ENCODE measurements at regions not wholly inside any gene's neighbourhood (a gene's known extent, or its start where the extent isn't known, plus 50 kb on each side); places are given as distances from the start of the nearest gene placed in this dataset.
"Not testable (repeated sequence)": the region's sequence is repeated elsewhere in the genome, so short reads cannot be mapped to it uniquely, and the experiment has no call there.

GRCh38 chr4:13678186-13678924 is 50.8 kb upstream of the BOD1L1 start:
- TF ChIP-seq, protein P1, sequence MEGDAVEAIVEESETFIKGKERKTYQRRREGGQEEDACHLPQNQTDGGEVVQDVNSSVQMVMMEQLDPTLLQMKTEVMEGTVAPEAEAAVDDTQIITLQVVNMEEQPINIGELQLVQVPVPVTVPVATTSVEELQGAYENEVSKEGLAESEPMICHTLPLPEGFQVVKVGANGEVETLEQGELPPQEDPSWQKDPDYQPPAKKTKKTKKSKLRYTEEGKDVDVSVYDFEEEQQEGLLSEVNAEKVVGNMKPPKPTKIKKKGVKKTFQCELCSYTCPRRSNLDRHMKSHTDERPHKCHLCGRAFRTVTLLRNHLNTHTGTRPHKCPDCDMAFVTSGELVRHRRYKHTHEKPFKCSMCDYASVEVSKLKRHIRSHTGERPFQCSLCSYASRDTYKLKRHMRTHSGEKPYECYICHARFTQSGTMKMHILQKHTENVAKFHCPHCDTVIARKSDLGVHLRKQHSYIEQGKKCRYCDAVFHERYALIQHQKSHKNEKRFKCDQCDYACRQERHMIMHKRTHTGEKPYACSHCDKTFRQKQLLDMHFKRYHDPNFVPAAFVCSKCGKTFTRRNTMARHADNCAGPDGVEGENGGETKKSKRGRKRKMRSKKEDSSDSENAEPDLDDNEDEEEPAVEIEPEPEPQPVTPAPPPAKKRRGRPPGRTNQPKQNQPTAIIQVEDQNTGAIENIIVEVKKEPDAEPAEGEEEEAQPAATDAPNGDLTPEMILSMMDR (IDR thresholded peaks at IDR 0.05), result no peak
- H3K27ac ChIP-seq, result no peak overlapping the region
- DNase-seq (ENCODE audit: low spot score), result no peak
- H3K4me3 ChIP-seq, result no peak overlapping the region

DNA sequence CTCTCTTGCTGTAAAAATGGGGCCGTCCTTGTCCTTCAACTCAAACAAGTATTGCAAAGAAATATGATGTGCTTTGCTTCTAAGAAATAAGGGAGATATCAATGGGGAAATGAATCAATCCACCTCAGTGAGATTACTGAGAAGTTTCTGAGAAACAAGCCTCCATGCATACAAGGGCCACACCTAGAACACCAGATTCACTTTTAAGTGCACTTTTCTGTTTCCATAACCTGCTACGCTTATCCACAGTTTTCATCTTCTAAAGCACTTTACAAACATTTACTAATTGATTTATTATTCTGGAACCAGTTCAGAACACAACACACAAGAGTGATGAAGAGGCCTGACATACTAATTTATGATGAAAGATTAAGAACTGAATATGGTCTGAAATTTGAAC is 54.0 kb upstream of the BOD1L1 start:
- TF ChIP-seq, protein P1 (IDR thresholded peaks at IDR 0.05), result no peak
- no peak overlapping the region for H3K4me3 ChIP-seq
- H3K27ac ChIP-seq, result no peak overlapping the region
- no peak for DNase-seq (ENCODE audit: low spot score)

DNA sequence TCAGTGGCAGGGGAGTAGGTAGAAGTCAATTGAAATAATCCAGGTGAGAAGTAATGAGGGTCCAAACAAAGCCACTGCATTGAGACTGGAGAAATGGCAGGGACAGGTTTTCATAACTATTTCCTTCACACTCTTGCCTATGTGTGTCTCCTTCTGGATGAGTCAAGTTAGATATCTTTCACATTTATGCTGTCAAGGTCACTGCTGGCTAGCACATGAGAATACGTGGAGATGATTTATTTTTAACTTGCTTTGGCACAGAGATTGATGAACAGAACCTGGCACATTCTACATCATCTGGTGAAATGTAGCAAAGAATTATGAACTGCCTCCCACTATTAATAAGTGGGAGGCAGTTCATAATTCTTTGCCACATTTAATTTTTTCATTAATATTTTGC is 66.7 kb upstream of the BOD1L1 start:
- DNase-seq (ENCODE audit: low spot score), result no peak
- H3K27ac ChIP-seq, result no peak overlapping the region
- no peak overlapping the region for H3K4me3 ChIP-seq
- TF ChIP-seq, protein P1 (IDR thresholded peaks at IDR 0.05), result no peak

DNA sequence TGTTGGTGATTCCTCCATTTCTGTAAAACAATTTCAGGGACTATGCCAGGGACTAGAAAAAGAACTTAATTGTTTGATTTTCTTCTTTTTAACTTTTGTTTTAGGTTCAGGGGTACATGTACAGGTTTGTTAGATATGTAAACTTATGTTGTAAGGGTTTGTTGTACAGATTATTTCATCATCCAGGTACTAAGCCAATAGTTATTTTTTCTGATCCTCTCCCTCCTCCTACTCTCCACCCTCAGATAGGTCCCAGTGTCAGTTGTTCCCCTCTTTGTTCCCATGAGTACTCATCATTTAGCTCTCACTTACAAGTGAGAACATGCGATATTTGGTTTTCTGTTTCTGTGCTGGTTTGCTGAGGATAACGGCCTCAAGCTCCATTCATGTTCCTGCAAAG is 70.8 kb upstream of the BOD1L1 start:
- TF ChIP-seq, protein P1 (IDR thresholded peaks at IDR 0.05), result no peak
- Histone ChIP-seq H3K27ac (no peak overlapping the region), H3K4me3 (no peak overlapping the region)
- no peak for DNase-seq (ENCODE audit: low spot score)

DNA sequence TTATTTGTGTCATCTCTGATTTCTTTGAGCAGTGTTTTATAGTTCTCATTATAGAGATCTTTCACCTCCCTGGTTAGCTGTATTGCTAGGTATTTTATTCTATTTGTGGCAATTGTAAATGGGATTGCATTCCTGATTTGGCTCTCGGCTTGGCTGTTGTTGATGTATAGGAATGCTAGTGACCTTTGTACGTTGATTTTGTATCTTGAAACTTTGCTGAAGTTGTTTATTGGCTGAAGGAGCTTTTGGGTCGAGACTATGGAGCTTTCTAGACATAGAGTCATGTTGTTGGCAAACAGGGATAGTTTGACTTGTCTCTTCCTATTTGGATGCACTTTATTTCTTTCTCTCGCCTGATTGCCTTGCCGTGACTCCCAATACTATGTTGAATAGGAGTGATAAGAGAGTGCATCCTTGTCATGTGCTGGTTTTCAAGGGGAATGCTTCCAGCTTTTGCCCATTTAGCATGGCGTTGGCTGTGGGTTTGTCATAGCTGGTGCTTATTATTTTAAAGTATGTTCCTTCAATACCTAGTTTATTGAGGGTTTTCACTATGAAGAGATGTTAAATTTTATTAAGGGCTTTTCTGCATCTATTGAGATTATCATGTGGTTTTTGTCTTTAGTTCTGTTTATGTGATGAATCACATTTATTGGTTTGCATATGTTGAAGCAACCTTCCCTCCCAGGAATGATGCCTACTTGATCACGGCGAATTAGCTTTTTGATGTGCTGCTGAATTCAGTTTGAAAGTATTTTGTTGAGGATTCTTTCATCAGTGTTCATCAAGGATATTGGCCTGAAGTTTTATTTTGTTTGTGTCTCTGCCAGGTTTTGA is 72.7 kb upstream of the BOD1L1 start:
- no peak overlapping the region for H3K27ac ChIP-seq
- TF ChIP-seq, protein P1 (IDR thresholded peaks at IDR 0.05), result no peak
- no peak for DNase-seq (ENCODE audit: low spot score)
- no peak overlapping the region for H3K4me3 ChIP-seq

DNA sequence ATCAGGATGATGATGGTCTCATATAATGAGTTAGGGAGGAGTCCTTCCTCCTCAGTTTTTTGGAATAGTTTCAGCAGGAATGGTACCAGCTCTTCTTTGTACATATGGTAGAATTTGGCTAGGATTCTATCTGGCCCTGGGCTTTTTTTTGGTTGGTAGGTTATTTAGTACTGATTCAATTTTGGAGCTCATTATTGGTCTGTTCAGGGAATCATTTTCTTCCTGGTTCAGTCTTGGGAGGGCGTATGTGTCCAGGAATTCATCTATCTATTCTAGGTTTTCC is 73.3 kb upstream of the BOD1L1 start:
- DNase-seq (ENCODE audit: low spot score); H3K27ac ChIP-seq; H3K4me3 ChIP-seq: not testable (repeated sequence)

DNA sequence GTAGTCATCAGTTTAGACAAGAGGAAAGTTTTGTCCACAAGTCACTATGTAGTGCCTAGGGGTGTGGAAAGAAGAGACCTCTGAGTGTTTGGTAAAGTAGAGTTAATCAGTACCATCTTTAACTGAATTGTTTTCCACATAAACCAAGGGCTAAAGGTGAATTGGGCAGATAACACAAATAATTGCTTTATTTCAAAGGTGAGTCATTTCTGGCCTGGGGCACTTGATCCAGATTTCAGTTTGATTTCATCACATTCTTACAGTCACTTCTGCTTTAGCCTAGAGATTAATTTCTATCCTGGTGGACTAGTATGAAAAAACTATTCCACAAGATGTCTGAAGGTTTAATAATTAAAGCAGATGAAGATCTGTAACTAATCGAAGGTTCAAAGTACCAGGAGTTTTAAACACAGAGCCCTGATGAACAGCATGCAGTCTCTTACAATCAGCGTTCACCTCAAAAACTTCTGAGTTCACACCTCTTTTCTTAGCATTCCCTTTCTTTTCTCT is 74.5 kb upstream of the BOD1L1 start:
- TF ChIP-seq, protein P1 (IDR thresholded peaks at IDR 0.05), result no peak
- H3K27ac ChIP-seq, result no peak overlapping the region
- no peak overlapping the region for H3K4me3 ChIP-seq
- DNase-seq (ENCODE audit: low spot score), result no peak

Data from coronary artery (tissue), 2 donors.